B cell (primary cell): ENCODE measurements at regions not wholly inside any gene's neighbourhood (a gene's known extent, or its start where the extent isn't known, plus 50 kb on each side); places are given as distances from the start of the nearest gene placed in this dataset.

Experiments
- ATAC-seq: fragments of 200-7000 bp; cut with Tn5 transposase; one replicate; pipeline ENCODE4 v1.10.0; 2021; ENCODE audit warnings: low read depth, mild to moderate bottlenecking, moderate number of reproducible peaks, moderate library complexity
- CTCF ChIA-PET: fragments of 350-600 bp; sonication (Branson Sonifier 250); formaldehyde crosslinking; loops from one replicate; lab custom pipeline; 2021; ENCODE audit warnings: antibody characterized with exemption, inconsistent platforms; lab: Charles Lee
- POLR2A ChIA-PET: fragments of 350-600 bp; sonication (Branson Sonifier 250); formaldehyde crosslinking; loops from one replicate; lab custom pipeline; 2021; ENCODE audit warnings: antibody characterized with exemption; lab: Charles Lee
- DNase-seq: peaks from one replicate; pipeline ENCODE4 v3.0.0; 2013
- H2AFZ ChIP-seq: 2 replicates; pipeline ENCODE4 v1.6.1; 2012; ENCODE audit warnings: mild to moderate bottlenecking, low read depth, low read length; ENCODE audit not compliant: insufficient read depth, poor library complexity, severe bottlenecking
- H3K27ac ChIP-seq, 2 donors: 1 replicate in 1 of 2; 2 replicates in 1 of 2; pipeline ENCODE4 v1.5.1; 2012 to 2013; ENCODE audit warnings: low read length in 2 of 2, mild to moderate bottlenecking in 2 of 2, moderate library complexity in 1 of 2
- H3K27me3 ChIP-seq, 4 experiments: fragments of 200-600 bp in 1 of 4; sonication (generic) in 1 of 4; replicated peaks in 1 of 4; 1 replicate in 2 of 4; 2 replicates in 2 of 4; pipeline versions ENCODE4 v1.6.1 to v1.7.0; 2013 to 2016; ENCODE audit warnings: low read length in 3 of 4, mild to moderate bottlenecking in 2 of 4, mixed read lengths in 1 of 4, moderate library complexity in 1 of 4; ENCODE audit not compliant: insufficient read depth in 4 of 4, control insufficient read depth in 3 of 4; ENCODE audit errors: control extremely low read depth in 1 of 4
- H3K36me3 ChIP-seq, 2 experiments: replicated peaks in 1 of 2; 1 replicate in 1 of 2; 2 replicates in 1 of 2; pipeline versions ENCODE4 v1.6.1 to v1.7.1; 2013; ENCODE audit warnings: low read length in 1 of 2; ENCODE audit not compliant: insufficient read depth in 2 of 2, control insufficient read depth in 1 of 2; ENCODE audit errors: control extremely low read depth in 1 of 2, extremely low read depth in 1 of 2
- H3K4me1 ChIP-seq, 2 donors: fragments of 200-600 bp in 1 of 2; sonication (generic) in 1 of 2; 1 replicate in 1 of 2; 2 replicates in 1 of 2; pipeline versions ENCODE4 v1.5.1 to v1.6.1; 2013 to 2017; ENCODE audit warnings: low read length in 2 of 2; ENCODE audit not compliant: control insufficient read depth in 2 of 2, insufficient read depth in 2 of 2
- H3K4me2 ChIP-seq: replicated peaks from 2 replicates; pipeline ENCODE3; 2012; ENCODE audit warnings: mild to moderate bottlenecking, low read depth, low read length; ENCODE audit not compliant: poor library complexity, severe bottlenecking
- H3K4me3 ChIP-seq, 5 experiments: fragments of 200-600 bp in 1 of 5; sonication (generic) in 1 of 5; 1 replicate in 3 of 5; 2 replicates in 2 of 5; pipeline versions ENCODE4 v1.5.1 to v1.7.0; 2011 to 2016; ENCODE audit warnings: low read length in 4 of 5, mild to moderate bottlenecking in 4 of 5, low read depth in 2 of 5, control low read depth in 1 of 5, moderate library complexity in 1 of 5; ENCODE audit not compliant: insufficient read depth in 1 of 5; ENCODE audit errors: control extremely low read depth in 1 of 5, extremely low read depth in 1 of 5
- H3K79me2 ChIP-seq: fragments of 200-600 bp; sonication (generic); one replicate; pipeline ENCODE4 v1.6.0; 2016; ENCODE audit warnings: low read length; ENCODE audit not compliant: control insufficient read depth, insufficient read depth
- H3K9ac ChIP-seq: fragments of 200-600 bp; sonication (generic); 2 replicates; pipeline ENCODE4 v1.6.1; 2017; ENCODE audit warnings: mild to moderate bottlenecking, low read length, moderate library complexity
- H3K9me3 ChIP-seq, 3 donors: one replicate each; pipeline versions ENCODE4 v1.6.1 to v1.7.1; 2013; ENCODE audit warnings: low read length in 2 of 3; ENCODE audit not compliant: control insufficient read depth in 2 of 3, insufficient read depth in 1 of 3; ENCODE audit errors: control extremely low read depth in 1 of 3
- H4K20me1 ChIP-seq: 2 replicates; pipeline ENCODE4 v1.6.0; 2012; ENCODE audit warnings: mild to moderate bottlenecking, low read length; ENCODE audit not compliant: insufficient read depth, control insufficient read depth, poor library complexity, severe bottlenecking
- H3K27ac Mint-ChIP-seq: one replicate; pipeline ENCODE4 v1.8.0; 2021; ENCODE audit warnings: mixed read lengths
- H3K27me3 Mint-ChIP-seq: one replicate; pipeline ENCODE4 v1.8.0; 2021; ENCODE audit warnings: mixed read lengths
- H3K4me1 Mint-ChIP-seq: one replicate; pipeline ENCODE4 v1.8.0; 2021; ENCODE audit warnings: mixed read lengths
- H3K4me3 Mint-ChIP-seq: one replicate; pipeline ENCODE4 v1.8.0; 2021; ENCODE audit warnings: mixed read lengths
- H3K9me3 Mint-ChIP-seq: one replicate; pipeline ENCODE4 v1.8.0; 2022; ENCODE audit warnings: mixed read lengths; ENCODE audit not compliant: insufficient read depth
- CTCF ChIP-seq: fragments of 200-600 bp; IDR thresholded peaks from one replicate; pipeline ENCODE4 v1.8.0; 2022; ENCODE audit warnings: antibody characterized with exemption, mild to moderate bottlenecking
- EZH2 ChIP-seq: IDR thresholded peaks from 2 replicates; pipeline ENCODE4 v1.6.1; 2012; ENCODE audit warnings: borderline replicate concordance, low read depth, mild to moderate bottlenecking, moderate library complexity, low read length; ENCODE audit not compliant: insufficient read depth, poor library complexity, severe bottlenecking
- WGBS: methylation state at CpG from one replicate; pipeline ENCODE4 v1.1.5; 2013; ENCODE audit warnings: missing lambda C conversion rate; ENCODE audit not compliant: insufficient coverage; 5-methylcytosine and 5-hydroxymethylcytosine counted together
- intact Hi-C: fragments of 100-400 bp; cut with micrococcal nuclease; formaldehyde crosslinking; loops from one replicate; pipeline ENCODE4 v1.10.0; 2022

GRCh38 chr10:113313048-113313602 is 239.7 kb upstream of the HABP2 start:
- Histone ChIP-seq H3K4me2 (no peak overlapping the region), H3K27me3 (peaks cover 0 to 4% (median 0%) of the 10 kb centered on the region in 4 experiments), H4K20me1 (no peaks in the 10 kb centered on the region), H3K9ac (no peak overlapping the region), H3K4me3 (no peak overlapping the region), H3K4me1 (peaks cover 12 to 14% of the 10 kb centered on the region in 2 donors), H3K27ac (no peak overlapping the region), H3K79me2 (no peaks in the 10 kb centered on the region), H3K9me3 (peaks cover 1 to 13% (median 5%) of the 10 kb centered on the region in 3 donors), H3K36me3 (no peaks in the 10 kb centered on the region), H2AFZ (no peak overlapping the region)
- H3K27me3 Mint-ChIP-seq = no peaks in the 10 kb centered on the region
- ChIA-PET CTCF (no interaction called here), POLR2A (no interaction called here)
- TF ChIP-seq CTCF (no peak), EZH2 (no peak)
- DNase-seq = no peak
- H3K4me1 Mint-ChIP-seq = peaks cover 8% of the 10 kb centered on the region
- H3K9me3 Mint-ChIP-seq = peaks cover 5% of the 10 kb centered on the region
- 96% methylated on average over 3 of the region's 5 CpGs for WGBS
- no peak overlapping the region for H3K27ac Mint-ChIP-seq
- no peak for ATAC-seq
- no peak overlapping the region for H3K4me3 Mint-ChIP-seq
- intact Hi-C loops = no loop called here

GRCh38 chr10:113313722-113314121 is 239.1 kb upstream of the HABP2 start:
- POLR2A ChIA-PET = no interaction called here
- Histone ChIP-seq H4K20me1 (no peaks in the 10 kb centered on the region), H3K27me3 (peaks cover 0 to 4% (median 0%) of the 10 kb centered on the region in 4 experiments), H3K4me2 (no peak overlapping the region), H3K79me2 (no peaks in the 10 kb centered on the region), H2AFZ (no peak overlapping the region), H3K27ac (no peak overlapping the region), H3K36me3 (no peaks in the 10 kb centered on the region), H3K4me3 (no peak overlapping the region), H3K9me3 (peaks cover 1 to 13% (median 5%) of the 10 kb centered on the region in 3 donors), H3K4me1 (peaks cover 12 to 14% of the 10 kb centered on the region in 2 donors), H3K9ac (no peak overlapping the region)
- DNase-seq (no peak), ATAC-seq (no peak)
- H3K4me3 Mint-ChIP-seq = no peak overlapping the region
- intact Hi-C loops = no loop called here
- no peaks in the 10 kb centered on the region for H3K27me3 Mint-ChIP-seq
- H3K9me3 Mint-ChIP-seq = peaks cover 5% of the 10 kb centered on the region
- CTCF ChIA-PET = no interaction called here
- H3K27ac Mint-ChIP-seq = no peak overlapping the region
- TF ChIP-seq CTCF (no peak), EZH2 (no peak)
- H3K4me1 Mint-ChIP-seq = peaks cover 8% of the 10 kb centered on the region
- WGBS = 90% methylated on average over 2 of the region's 4 CpGs
